NCI-H82 treated with DMSO at 0.1 percent for 48 hours (cell line): ENCODE measurements at regions not wholly inside any gene's neighbourhood (a gene's known extent, or its start where the extent isn't known, plus 50 kb on each side); places are given as distances from the start of the nearest gene placed in this dataset.

Experiments
- DNase-seq: peaks from one replicate; lab custom pipeline; 2025; ENCODE audit not compliant: unreplicated experiment; lab: John Stamatoyannopoulos, UW

DNA sequence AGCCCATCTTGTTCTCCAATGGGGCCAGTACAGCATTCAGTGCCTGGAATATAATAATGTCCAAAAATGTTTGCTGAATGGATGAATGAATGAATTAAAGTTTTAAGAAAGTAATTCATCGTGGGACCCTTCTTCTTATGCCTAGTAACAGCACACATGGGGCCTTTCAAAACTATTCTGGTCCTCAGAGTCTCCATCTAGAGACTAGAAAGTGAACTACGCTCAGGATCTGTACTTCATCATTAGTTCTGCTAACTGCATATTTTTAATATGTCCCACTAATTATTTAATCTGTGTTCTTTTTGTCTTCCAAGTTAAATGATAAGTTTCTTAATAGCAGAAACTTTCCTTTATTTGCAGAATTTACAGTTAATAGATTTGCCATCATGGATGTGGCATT, 172.5 kb downstream of the SMAD2 start:
- no peak for DNase-seq

DNA sequence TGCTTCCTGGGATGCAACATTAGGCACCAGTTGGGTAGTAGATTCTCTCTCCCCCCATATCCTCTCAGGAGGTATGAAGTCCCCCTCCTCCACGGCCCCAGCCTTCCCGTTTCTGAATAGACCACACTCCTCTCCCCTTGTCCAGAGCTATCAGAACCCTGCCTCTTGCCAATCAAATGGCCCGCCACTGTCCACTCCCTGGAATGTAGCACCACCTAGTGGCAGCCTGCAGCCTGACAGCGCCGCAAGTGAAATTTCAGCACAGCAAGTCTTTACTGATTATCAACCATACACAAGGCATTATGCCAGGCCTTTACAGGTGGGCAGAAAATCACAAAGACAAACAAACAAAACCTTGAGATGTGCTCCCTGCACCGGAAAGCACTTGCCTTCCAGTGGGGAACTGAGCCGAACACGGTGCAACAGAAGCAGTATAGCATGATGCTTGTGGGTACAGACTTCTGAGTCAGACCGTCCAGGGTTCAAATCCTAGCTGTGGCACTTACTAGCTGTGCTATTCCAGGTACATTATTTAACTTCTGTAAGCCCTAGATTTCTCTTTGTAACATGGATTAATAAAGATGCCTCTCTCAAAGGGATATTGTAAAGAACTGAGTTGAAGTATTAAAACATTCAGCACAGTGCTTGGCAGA, 174.0 kb downstream of the SMAD2 start:
- peak; percentile 14 for DNase-seq

GRCh38 chr18:47755102-47755456, 175.4 kb downstream of the SMAD2 start:
- DNase-seq: no peak

DNA sequence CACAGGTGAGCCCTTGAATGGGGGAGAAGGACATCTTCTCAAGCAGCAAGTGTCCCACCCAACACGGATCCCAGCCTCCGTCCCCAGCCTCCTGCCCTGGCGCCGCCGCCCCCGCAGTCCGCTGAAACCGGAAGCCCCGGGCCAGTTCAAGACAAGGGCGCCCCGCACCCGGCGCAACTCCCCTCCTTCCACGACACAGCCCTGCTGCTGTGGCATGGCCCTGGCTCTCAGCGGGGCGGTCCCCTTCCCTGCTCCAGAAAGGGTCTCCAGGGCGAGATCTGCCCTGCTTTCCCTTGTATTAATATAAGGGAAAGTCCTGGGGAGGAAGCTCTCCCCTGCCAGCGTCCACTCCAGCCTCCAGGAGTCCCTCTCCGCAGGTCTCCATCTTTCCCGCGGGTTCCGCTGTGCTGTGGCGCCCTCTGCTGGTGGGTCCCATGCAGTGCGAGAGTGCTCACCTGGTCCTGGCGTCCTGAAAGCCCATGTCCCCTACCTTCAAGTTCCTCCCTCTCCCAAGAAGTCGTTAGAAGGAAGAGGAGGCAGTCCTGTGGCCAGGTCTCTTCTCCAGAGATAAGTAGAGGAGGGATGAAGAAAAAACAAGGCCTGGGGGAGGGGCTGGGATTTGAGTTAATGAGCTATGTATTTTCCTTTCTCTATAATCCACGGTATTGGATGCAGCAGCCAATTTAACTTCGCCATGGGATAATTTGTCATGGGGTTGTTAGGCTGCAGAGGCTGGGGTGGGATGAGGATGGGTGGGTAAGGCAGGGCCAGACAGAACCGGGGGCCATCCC, 176.0 kb downstream of the SMAD2 start:
- DNase-seq: peak; percentile 9

DNA sequence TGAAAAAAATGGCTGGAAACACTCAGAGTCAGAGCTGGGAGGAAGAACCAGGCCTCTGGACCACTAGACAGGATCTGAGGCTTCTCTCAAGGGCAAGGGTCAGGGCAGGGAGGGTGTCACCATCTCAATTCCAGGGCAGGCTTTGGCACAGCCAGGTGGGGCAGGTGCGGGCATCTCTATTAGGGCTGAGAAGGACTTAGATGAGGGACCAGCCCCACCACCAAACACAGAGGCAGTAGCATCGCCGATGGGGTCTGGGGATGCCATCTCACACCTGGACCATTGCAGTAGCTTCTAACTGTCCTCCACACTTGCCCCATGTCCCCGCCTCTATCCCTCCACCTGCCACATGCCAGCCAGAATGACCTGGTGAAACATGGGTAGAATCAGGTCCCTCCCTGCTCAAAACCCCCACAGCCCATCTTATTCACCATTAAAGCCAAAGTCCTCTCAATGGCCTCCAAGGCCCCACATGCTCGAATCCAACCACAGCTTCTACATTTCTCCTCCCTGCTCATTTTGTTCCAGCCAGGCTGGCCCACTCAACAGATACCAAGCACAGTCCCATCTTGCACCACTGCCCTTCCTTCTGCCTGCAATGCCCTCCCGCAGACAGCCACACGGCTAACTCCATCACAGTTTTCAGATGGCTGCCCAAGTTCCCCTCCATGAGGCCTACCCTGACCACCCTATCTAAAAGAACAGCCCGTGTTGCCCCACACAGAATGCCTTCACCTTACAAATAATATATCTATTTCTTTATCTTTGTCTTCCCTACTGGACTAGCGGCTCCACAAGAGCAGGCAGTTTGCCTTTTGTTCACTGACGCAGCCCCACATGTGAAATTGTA, 177.4 kb downstream of the SMAD2 start:
- DNase-seq: no peak

GRCh38 chr18:47750889-47751423, 179.5 kb downstream of the SMAD2 start:
- no peak for DNase-seq

GRCh38 chr18:47749600-47749973, 180.9 kb downstream of the SMAD2 start:
- DNase-seq: no peak

GRCh38 chr18:47748847-47749599, 181.4 kb downstream of the SMAD2 start:
- DNase-seq: peak; percentile 32

DNA sequence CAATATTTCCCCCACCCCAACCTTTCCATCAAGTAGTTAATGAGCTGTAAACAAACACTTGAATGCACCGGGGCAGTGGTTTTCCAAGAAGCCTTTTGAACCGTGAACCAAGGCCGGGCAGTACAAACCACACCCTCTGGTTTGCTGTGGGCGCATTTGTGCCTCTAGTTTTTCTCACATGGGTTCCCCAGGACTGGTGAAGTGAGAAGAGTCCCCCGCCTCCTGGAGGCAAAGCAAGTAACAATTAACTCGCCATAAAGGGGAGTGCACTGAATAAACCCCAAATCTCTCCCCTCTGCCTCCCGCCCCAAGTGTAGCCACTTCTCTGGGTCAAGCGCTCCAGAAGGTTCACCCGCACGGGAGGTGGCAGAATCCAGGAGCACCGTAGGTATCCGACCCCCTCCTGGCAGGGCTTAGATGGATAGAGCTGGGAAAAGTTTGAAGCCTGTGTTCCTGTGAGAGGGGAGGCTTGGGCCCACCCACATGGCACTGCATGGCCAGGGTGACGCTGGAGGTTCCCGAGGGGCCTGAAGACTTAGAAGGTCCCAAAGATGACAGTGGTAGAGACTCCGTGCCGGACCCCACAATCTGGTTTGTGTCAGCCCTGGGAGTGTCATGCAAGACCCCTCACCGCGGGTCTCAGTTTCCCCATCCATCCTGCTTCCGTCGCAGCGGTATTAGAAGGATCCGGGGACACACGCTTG, 182.2 kb downstream of the SMAD2 start:
- no peak for DNase-seq

GRCh38 chr18:47747260-47747795, 183.1 kb downstream of the SMAD2 start:
- DNase-seq: no peak

GRCh38 chr18:47746615-47747014, 183.8 kb downstream of the SMAD2 start:
- no peak for DNase-seq

- no peak for DNase-seq
Measured at GRCh38 chr18:47745227-47745626, 185.2 kb downstream of the SMAD2 start.

DNA sequence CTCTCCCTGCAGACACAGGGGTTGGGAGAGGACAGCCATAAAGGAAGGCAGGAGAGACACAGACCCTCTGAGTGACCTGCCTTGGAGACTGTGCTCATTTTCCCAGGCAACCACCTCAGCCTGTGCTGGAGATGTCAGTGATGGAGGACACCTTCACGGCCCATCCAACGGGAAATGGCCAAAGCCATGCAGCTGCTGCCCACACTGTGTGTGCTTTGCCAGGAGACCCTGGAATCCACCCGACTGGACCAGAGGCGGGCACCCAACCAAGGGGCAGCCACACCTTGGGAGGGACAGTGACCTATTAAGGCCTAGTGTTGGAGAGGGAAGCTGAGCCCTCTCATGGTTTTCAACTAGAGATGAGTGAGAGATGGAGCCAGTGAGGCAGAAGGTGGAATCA, 192.5 kb downstream of the SMAD2 start:
- no peak for DNase-seq

DNA sequence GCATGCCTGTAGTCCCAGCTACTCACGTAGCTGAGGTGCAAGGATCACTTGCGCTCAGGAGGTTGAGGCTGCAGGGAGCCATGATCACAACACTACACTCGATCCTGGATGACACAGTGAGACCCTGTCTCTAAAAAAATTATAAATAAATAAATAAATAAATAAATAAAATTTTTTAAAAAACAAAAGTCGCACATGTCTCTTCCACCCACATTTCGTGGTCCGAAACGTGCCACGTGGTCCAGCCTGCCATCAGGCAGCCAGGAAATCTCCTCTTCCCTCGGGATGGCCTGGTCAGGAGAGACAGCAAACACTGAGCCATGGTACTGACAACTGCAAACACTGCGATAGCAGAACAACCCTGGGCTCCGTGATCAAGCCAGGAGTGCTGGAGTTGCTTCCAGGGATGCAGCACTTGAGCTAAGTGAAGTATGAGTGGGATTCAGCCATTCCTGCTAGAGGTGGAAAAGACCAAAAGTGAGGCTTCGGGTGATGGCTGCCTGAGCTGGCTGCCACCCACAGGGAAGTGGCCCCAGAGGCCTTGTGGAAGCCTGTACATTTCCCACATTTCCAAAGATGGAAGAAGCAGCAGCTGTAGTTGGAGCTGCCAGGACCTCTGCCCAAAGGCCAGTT, 193.1 kb downstream of the SMAD2 start:
- no peak for DNase-seq

DNA sequence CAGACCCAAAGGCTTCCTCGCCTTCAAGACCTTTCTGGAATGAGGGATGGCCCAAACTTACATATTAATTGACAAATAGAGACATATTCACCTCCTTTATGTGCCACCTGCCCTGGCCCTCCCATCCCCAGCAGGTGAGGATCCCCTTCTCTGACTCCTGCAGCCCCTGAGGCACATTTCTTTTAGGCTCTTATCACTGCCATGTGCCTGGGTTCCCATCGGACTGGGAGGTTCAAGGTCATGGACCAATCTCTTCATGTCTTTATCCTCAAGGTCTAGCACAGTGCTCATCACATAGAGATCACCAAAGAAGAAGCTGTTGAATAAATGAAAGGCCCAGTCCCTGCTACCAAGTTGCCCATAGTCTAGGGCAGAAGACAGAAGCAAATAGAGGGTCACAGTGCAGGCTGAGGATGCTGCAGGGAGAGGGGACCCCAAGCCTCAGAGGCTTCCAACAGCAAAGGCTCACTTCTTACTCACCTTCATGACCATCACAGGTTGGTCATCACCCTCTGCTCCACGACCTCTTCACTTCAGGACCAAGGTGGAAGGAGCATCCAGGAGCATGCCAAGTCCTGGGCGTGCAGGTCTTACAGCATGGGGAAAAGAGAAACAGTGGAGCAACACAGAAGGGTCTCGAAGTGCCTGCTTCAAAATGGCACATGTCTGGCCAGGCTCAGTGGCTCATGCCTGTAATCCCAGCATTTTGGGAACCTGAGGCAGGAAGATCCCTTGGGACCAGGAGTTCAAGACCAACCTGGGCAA, 193.9 kb downstream of the SMAD2 start:
- no peak for DNase-seq

DNA sequence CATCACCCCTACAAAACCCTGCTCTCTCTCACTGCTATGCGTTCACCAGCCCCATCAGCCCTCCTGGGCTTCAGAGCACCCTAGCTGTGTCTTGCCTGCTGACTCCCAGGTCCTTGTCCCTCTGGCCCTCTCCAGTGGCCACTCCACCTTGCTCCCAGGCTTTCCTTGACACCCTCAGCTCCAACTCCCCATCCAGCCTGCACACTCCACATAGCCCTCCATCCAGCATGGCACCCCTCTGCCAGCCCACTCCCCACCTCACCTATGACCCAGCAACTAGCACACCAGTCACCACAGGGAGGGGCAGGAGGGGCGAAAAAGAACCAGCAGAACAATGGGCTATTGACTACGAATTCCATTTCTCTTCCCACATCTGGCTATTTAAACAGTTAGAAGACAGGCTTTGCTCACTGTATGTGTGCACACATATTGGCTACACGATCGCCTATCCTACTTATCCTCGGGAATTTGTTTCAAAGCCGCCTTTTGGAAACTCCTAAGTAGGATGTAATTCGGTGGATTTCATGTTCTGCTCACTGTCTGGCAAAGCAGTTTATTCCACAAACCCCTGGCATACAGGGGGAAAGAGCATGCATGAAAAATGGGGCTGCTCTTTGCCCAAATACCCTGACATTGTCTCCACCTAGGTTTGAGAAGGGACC, 195.3 kb downstream of the SMAD2 start:
- no peak for DNase-seq

DNA sequence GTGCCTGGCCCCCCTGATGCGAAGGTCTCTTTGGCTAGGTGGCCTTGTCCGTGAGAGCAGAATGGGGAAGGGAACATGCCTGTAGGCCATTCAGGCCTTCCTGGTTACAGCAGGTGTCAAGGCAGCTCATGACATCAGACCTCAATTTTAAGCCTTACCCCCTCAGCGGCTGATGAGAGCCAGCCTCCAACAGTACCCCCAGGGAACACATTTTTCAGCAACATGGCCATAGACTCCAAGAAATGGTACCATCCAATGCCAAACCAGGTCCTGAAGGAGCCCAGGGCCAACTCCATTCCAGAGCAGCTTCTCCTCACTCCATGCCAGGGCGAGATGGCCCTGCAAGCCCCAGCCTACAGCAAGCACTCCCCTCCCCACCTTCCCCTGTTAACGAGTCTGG, 199.2 kb downstream of the SMAD2 start:
- no peak for DNase-seq

DNA sequence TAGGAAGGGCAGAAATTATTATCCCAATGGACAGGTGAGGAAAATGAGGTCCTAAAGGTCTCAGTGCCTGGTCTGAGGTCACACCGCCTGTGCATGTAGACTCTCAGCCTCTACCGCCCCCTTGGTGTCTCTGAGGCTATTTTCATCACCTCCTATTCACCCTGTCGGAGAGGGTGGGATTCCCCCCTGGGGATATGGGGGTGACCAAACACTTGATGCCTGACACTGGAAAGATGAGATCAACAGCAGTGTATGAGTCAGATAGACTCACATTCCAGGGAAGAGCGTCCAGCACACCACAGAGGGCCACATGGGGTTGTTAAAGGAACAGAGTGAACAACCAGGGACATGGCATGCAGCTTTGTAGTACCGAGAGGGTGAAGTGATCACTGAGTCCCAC, 199.7 kb downstream of the SMAD2 start:
- DNase-seq: no peak
